ENCODE measurements at regions not wholly inside any gene's neighbourhood (a gene's known extent, or its start where the extent isn't known, plus 50 kb on each side); places are given as distances from the start of the nearest gene placed in this dataset.

- TF ChIP-seq EZH2 (IDR thresholded peaks at IDR 0.05; ENCODE audit: low read length, unreplicated experiment) (no peak), CTCF (conservative IDR thresholded peaks at IDR 0.05; ENCODE audit: low read depth, low read length) (no peak), EZH2phosphoT487 (IDR thresholded peaks at IDR 0.05; ENCODE audit: borderline replicate concordance, low read length) (no peak)
Measured at GRCh38 chr2:45166229-45166890, 157.1 kb upstream of the SIX2 start.
